Dedifferentiated amniotic fluid mesenchymal stem cell (primary cell): ENCODE measurements at regions not wholly inside any gene's neighbourhood (a gene's known extent, or its start where the extent isn't known, plus 50 kb on each side); places are given as distances from the start of the nearest gene placed in this dataset.
A peak's percentile ranks its signal among the peaks of the same experiment; 100 is the strongest.

Source experiments
- DNase-seq: peaks from one replicate; pipeline ENCODE4 v3.0.0-alpha.2; 2016; ENCODE audit errors: extremely low spot score

DNA sequence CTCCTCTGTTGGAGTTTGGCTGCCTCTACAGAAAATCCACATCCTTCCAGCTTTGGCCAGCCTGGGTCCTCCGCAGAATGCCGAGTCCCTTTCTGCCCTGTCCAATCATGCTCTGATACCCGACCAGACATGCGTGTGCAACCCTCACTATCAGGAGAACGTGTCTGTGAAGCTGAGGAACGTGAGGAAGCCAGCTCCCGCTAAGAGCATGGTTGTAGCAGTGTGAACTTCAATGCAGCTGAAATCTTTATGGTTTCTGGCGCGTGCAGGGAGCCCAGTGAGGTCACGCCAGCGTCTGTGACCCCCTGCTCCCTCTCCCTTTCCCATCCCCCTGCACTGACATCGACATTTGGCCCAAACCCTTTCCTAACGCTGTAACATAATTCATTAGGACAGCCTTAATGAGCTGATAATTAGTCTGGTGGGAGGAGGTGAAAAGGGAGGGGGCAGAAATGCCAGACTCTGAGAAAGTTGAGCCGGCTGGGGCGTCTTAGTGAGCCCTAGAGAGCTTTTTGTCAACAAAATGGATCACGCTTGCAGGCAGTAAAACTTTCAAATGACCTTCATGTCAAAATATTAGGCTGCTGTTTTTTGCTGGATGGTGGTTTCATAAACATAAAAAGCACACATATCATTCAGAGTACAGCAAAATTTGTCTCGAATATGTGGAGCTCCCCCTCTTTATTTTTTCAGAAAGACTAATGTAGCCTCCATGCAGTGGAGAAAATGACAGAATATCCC is 423.3 kb downstream of the QKI start:
- DNase-seq: no peak

- DNase-seq: no peak
Observed at GRCh38 chr6:163836876-163837690, 422.6 kb downstream of the QKI start.

- DNase-seq: no peak
Observed at GRCh38 chr6:163835439-163836171, 421.1 kb downstream of the QKI start.

DNA sequence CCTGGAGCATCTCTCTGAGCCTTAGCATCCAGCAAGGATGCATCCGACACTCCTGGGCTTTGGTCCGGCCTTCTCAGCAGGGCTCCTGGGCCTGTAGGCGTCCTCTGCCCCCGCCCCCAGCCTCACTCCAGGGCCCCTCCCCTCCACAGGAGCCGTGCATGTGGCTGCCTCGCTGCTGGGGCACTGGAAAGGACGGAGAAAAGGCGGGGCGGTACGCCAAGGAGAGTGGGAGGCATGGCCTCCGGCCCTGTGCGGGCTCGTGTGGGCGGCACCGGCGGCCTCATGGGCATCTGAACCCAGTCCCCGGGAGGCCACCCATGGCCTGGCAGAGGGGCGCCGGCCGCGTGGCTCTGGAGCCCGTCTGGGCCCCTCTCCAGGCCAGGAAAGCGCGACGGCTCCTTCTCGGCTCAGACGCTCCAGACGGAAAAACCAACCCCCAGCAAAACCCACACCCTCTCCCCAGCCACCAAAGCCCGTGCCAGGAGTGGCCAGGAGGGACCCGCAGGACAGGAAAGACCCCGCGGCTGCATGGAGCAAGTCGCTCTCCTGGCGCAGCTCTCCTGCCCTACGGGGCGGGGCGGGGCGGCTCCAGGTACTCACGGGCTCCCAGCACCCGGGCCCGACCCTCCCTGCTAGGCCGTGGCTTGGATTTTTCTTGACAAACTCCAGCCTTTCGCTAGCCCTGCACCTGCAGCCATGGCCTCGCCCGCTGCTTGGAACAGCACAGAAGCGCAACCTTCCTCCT is 419.9 kb downstream of the QKI start:
- DNase-seq: no peak

GRCh38 chr6:163831736-163832135 is 417.2 kb downstream of the QKI start:
- DNase-seq: no peak

- DNase-seq: no peak
Observed at GRCh38 chr6:163830641-163831040, 416.1 kb downstream of the QKI start.

GRCh38 chr6:163828038-163828795 is 413.7 kb downstream of the QKI start:
- no peak for DNase-seq

GRCh38 chr6:163827143-163827542 is 412.6 kb downstream of the QKI start:
- DNase-seq: no peak

DNA sequence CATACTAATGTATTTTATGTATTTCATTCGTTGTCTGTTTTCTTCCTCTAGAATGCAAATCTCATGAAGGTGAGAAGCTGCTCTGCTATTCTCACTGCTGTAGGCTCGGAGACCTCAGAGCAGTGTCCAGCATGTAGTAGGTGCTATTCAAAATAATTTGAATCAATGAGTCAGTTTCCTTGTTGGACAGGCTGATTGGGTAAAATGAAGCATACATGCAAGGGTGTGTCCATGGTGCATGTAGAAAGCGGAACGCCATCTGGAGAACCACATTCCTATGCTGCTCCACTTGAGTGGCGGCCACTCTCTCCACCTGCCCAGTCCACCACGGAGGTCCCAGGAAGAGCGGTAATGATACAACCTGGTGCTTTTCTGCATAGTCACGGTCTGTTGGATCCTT is 412.1 kb downstream of the QKI start:
- no peak for DNase-seq

- no peak for DNase-seq
Observed at GRCh38 chr6:163825033-163825432, 410.5 kb downstream of the QKI start.

GRCh38 chr6:163823577-163823976 is 409.1 kb downstream of the QKI start:
- no peak for DNase-seq

- DNase-seq: no peak
Observed at GRCh38 chr6:163820745-163821458, 406.4 kb downstream of the QKI start.

DNA sequence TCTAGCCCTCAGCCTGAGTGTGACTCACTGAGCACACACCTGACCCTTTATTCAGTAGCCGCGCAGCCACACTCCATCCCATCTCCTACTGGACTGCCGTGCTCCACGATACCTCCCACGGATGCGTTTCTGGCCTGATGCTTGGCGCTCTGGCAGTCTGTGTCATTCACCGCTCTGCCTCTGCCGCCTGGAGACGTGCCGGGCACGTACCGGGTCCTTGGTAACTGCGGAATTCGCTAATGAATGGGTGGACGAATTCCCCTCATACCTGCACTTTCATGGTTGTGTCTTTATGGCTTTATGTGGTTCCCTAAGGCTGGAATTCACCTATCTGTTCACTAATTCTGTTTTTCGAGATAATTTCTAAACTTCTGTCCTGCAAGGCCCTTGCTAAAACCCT is 405.7 kb downstream of the QKI start:
- no peak for DNase-seq

DNA sequence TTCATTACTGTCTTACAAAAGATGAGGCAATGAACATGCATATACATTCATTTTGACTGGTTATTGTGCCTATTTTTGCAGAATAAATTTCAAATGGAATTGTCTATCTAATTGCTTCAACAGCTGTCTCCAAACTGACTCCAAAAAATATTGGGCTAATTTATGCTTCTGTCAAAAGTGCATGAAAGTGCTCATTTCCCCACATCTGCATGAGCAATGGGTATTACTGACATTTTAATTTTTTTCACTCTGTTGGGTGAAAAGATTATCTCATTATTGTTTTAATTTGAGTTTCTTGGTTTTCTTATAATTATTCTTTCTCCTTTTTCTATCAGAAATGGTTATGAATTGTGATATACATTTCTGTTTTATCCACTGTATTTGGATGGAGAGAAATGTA is 404.2 kb downstream of the QKI start:
- no peak for DNase-seq

GRCh38 chr6:163816441-163816840 is 401.9 kb downstream of the QKI start:
- DNase-seq: no peak

DNA sequence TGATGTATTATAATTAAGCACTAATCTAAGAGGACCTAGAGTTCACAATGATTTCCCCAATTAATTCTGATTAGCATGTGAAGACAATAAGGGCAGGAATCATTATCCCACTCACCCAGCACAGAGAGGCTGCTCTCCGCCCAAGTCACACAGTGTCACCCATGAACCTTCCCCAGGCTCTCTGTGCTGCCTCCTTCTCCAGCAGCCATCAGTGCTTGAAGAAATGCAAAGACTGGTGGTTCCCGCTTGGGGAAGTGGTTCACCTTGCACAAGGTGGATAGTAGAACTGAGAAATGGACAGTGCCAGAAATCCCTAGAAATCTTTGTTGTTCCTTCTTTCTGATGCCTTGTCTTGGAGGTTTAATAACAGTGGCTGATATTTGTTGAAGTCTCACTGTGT is 401.3 kb downstream of the QKI start:
- no peak for DNase-seq

GRCh38 chr6:163814494-163815364 is 400.2 kb downstream of the QKI start:
- DNase-seq: peak; percentile 69

- no peak for DNase-seq
Observed at GRCh38 chr6:163813979-163814493, 399.5 kb downstream of the QKI start.

DNA sequence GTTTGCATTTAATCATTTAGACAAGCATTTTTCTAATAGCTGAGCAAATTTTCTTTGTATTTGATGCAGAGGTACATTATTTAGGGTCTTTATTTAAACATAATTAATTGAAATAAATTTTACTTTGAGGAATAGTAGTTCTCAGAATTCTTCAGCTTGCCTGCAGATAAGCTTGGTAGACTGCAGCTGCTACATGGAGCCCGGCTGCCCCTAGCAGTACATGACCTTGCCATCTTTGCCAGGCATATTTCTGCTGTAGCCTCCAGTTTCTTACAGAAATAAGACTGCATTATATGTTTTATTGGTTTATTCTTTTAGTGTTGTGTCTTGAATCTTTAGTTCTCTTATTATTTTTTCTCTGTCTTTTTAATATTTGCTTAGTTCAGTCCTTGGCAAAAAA is 396.8 kb downstream of the QKI start:
- DNase-seq: no peak
